Activated CD4-positive, alpha-beta T cell treated with anti-CD3 and anti-CD28 coated beads, Interleukin-2, Interleukin-6, amounts not matched to agents 100 ng/mL and 50 ng/mL, durations not matched to agents 16 hours and 8 hours (primary cell): ENCODE measurements at regions not wholly inside any gene's neighbourhood (a gene's known extent, or its start where the extent isn't known, plus 50 kb on each side); places are given as distances from the start of the nearest gene placed in this dataset.
"Not testable (repeated sequence)": the region's sequence is repeated elsewhere in the genome, so short reads cannot be mapped to it uniquely, and the experiment has no call there.

ENCODE experiments used
- DNase-seq: peaks from one replicate; pipeline ENCODE4 v3.0.0-alpha.2; 2020

- DNase-seq, result no peak
Observed at GRCh38 chr6:15953152-15953880, 175.6 kb upstream of the MYLIP start.

- no peak for DNase-seq
Observed at GRCh38 chr6:15952231-15953151, 176.4 kb upstream of the MYLIP start.

- no peak for DNase-seq
Observed at GRCh38 chr6:15950962-15951569, 177.8 kb upstream of the MYLIP start.

GRCh38 chr6:15949982-15950381 is 178.9 kb upstream of the MYLIP start:
- no peak for DNase-seq

GRCh38 chr6:15948930-15949900 is 179.7 kb upstream of the MYLIP start:
- DNase-seq, result no peak

GRCh38 chr6:15947923-15948322 is 181.0 kb upstream of the MYLIP start:
- DNase-seq, result no peak

- DNase-seq, result no peak
Observed at GRCh38 chr6:15947436-15947835, 181.4 kb upstream of the MYLIP start.

- DNase-seq, result no peak
Observed at GRCh38 chr6:15946701-15947385, 182.0 kb upstream of the MYLIP start.

GRCh38 chr6:15945593-15946159 is 183.2 kb upstream of the MYLIP start:
- no peak for DNase-seq

- DNase-seq, result no peak
Observed at GRCh38 chr6:15943423-15943822, 185.5 kb upstream of the MYLIP start.

GRCh38 chr6:15941168-15941567 is 187.7 kb upstream of the MYLIP start:
- DNase-seq, result no peak

- DNase-seq, result no peak
Observed at GRCh38 chr6:15938107-15938506, 190.8 kb upstream of the MYLIP start.

GRCh38 chr6:15937602-15938001 is 191.3 kb upstream of the MYLIP start:
- DNase-seq, result no peak

GRCh38 chr6:15936503-15936902 is 192.4 kb upstream of the MYLIP start:
- DNase-seq, result no peak

GRCh38 chr6:15935661-15936060 is 193.2 kb upstream of the MYLIP start:
- no peak for DNase-seq

- DNase-seq, result not testable (repeated sequence)
Observed at GRCh38 chr6:15931697-15932096, 197.2 kb upstream of the MYLIP start.

- no peak for DNase-seq
Observed at GRCh38 chr6:15930207-15930606, 198.7 kb upstream of the MYLIP start.

GRCh38 chr6:15929685-15930084 is 199.2 kb upstream of the MYLIP start:
- DNase-seq, result no peak

GRCh38 chr6:15927531-15928225 is 201.2 kb upstream of the MYLIP start:
- no peak for DNase-seq

GRCh38 chr6:15926256-15926655 is 202.6 kb upstream of the MYLIP start:
- no peak for DNase-seq

GRCh38 chr6:15924893-15925292 is 204.0 kb upstream of the MYLIP start:
- no peak for DNase-seq
